Stomach smooth muscle (tissue), 2 donors: ENCODE measurements at regions not wholly inside any gene's neighbourhood (a gene's known extent, or its start where the extent isn't known, plus 50 kb on each side); places are given as distances from the start of the nearest gene placed in this dataset.

Experiments
- H3K27ac ChIP-seq: one replicate; pipeline ENCODE4 v1.7.0; 2013; ENCODE audit warnings: mild to moderate bottlenecking, low read length, inconsistent platforms
- H3K27me3 ChIP-seq, 2 donors: one replicate each; pipeline ENCODE4 v1.7.0; 2013; ENCODE audit warnings: low read length in 2 of 2; ENCODE audit not compliant: insufficient read depth in 2 of 2, control insufficient read depth in 1 of 2
- H3K36me3 ChIP-seq, 2 donors: one replicate each; pipeline ENCODE4 v1.7.0; 2013; ENCODE audit warnings: low read length in 2 of 2; ENCODE audit not compliant: control insufficient read depth in 2 of 2, insufficient read depth in 2 of 2
- H3K4me1 ChIP-seq: one replicate; pipeline ENCODE4 v1.7.0; 2013; ENCODE audit warnings: low read length; ENCODE audit not compliant: control insufficient read depth, insufficient read depth
- H3K4me3 ChIP-seq, 2 donors: one replicate each; pipeline ENCODE4 v1.7.0; 2013; ENCODE audit warnings: low read length in 2 of 2
- H3K9ac ChIP-seq, 2 donors: one replicate each; pipeline ENCODE4 v1.7.0; 2013; ENCODE audit warnings: low read length in 2 of 2, mild to moderate bottlenecking in 1 of 2
- H3K9me3 ChIP-seq, 2 donors: one replicate each; pipeline ENCODE4 v1.7.0; 2013; ENCODE audit warnings: low read length in 2 of 2; ENCODE audit not compliant: control insufficient read depth in 2 of 2
- donor health status: healthy.
- donor health status: Pancreatic carcinoma.

GRCh38 chr17:72542317-72542716 is 421.5 kb downstream of the SOX9 start:
- peaks cover 6% of the 10 kb centered on the region for H3K4me1 ChIP-seq
- H3K9me3 ChIP-seq, result no peaks in the 10 kb centered on the region
- H3K4me3 ChIP-seq, result no peak overlapping the region
- H3K27ac ChIP-seq, result no peak overlapping the region
- H3K36me3 ChIP-seq, result no peaks in the 10 kb centered on the region
- peaks cover 3 to 4% of the 10 kb centered on the region in 2 donors for H3K27me3 ChIP-seq
- no peak overlapping the region for H3K9ac ChIP-seq

GRCh38 chr17:72545766-72546165 is 424.9 kb downstream of the SOX9 start:
- Histone ChIP-seq H3K27me3 (peaks cover 3 to 4% of the 10 kb centered on the region in 2 donors), H3K4me1 (no peaks in the 10 kb centered on the region), H3K9me3 (peaks cover 0 to 2% of the 10 kb centered on the region in 2 donors), H3K4me3 (no peak overlapping the region), H3K36me3 (no peaks in the 10 kb centered on the region), H3K27ac (no peak overlapping the region), H3K9ac (no peak overlapping the region)

- no peak overlapping the region for H3K27ac ChIP-seq
- H3K36me3 ChIP-seq, result no peaks in the 10 kb centered on the region
- peaks cover 4 to 14% of the 10 kb centered on the region in 2 donors for H3K27me3 ChIP-seq
- H3K4me3 ChIP-seq, result no peak overlapping the region
- peaks cover 0 to 2% of the 10 kb centered on the region in 2 donors for H3K9me3 ChIP-seq
- H3K4me1 ChIP-seq, result no peaks in the 10 kb centered on the region
- no peak overlapping the region for H3K9ac ChIP-seq
These were observed 432.4 kb downstream of the SOX9 start for GRCh38 chr17:72553051-72553755.

GRCh38 chr17:72554508-72554907 is 433.7 kb downstream of the SOX9 start:
- peaks cover 4 to 14% of the 10 kb centered on the region in 2 donors for H3K27me3 ChIP-seq

GRCh38 chr17:72555052-72555451 is 434.2 kb downstream of the SOX9 start:
- peaks cover 4 to 14% of the 10 kb centered on the region in 2 donors for H3K27me3 ChIP-seq
- no peak overlapping the region for H3K4me3 ChIP-seq
- no peaks in the 10 kb centered on the region for H3K9me3 ChIP-seq
- no peak overlapping the region for H3K9ac ChIP-seq
- H3K27ac ChIP-seq, result no peak overlapping the region
- no peaks in the 10 kb centered on the region for H3K36me3 ChIP-seq
- H3K4me1 ChIP-seq, result no peaks in the 10 kb centered on the region

More at GRCh38 chr17:72554508-72554907, 433.7 kb downstream of the SOX9 start:
- Histone ChIP-seq H3K4me3 (no peak overlapping the region), H3K9me3 (no peaks in the 10 kb centered on the region), H3K9ac (no peak overlapping the region), H3K27ac (no peak overlapping the region), H3K4me1 (no peaks in the 10 kb centered on the region), H3K36me3 (no peaks in the 10 kb centered on the region)

GRCh38 chr17:72556944-72557826 is 436.4 kb downstream of the SOX9 start:
- Histone ChIP-seq H3K4me1 (no peaks in the 10 kb centered on the region), H3K36me3 (no peaks in the 10 kb centered on the region), H3K9ac (no peak overlapping the region), H3K4me3 (no peak overlapping the region), H3K27ac (no peak overlapping the region), H3K9me3 (no peaks in the 10 kb centered on the region), H3K27me3 (peaks cover 4 to 17% of the 10 kb centered on the region in 2 donors)

- Histone ChIP-seq H3K4me3 (no peak overlapping the region), H3K9me3 (no peaks in the 10 kb centered on the region), H3K27me3 (peaks cover 4 to 11% of the 10 kb centered on the region in 2 donors), H3K27ac (no peak overlapping the region), H3K9ac (no peak overlapping the region), H3K36me3 (no peaks in the 10 kb centered on the region), H3K4me1 (no peaks in the 10 kb centered on the region)
These were observed 438.2 kb downstream of the SOX9 start for GRCh38 chr17:72558971-72559476.

- Histone ChIP-seq H3K4me3 (no peak overlapping the region), H3K36me3 (no peaks in the 10 kb centered on the region), H3K27ac (no peak overlapping the region), H3K27me3 (peaks cover 4 to 6% of the 10 kb centered on the region in 2 donors), H3K9ac (no peak overlapping the region), H3K9me3 (no peaks in the 10 kb centered on the region), H3K4me1 (no peaks in the 10 kb centered on the region)
These were observed 439.8 kb downstream of the SOX9 start for GRCh38 chr17:72560303-72561247.

- Histone ChIP-seq H3K36me3 (no peaks in the 10 kb centered on the region), H3K9ac (no peak overlapping the region), H3K4me3 (no peak overlapping the region), H3K27me3 (peaks cover 4 to 6% of the 10 kb centered on the region in 2 donors), H3K27ac (no peak overlapping the region), H3K4me1 (no peaks in the 10 kb centered on the region), H3K9me3 (no peaks in the 10 kb centered on the region)
These were observed 440.4 kb downstream of the SOX9 start for GRCh38 chr17:72561266-72561665.

GRCh38 chr17:72561680-72562079 is 440.9 kb downstream of the SOX9 start:
- H3K36me3 ChIP-seq, result no peaks in the 10 kb centered on the region
- no peaks in the 10 kb centered on the region for H3K9me3 ChIP-seq
- no peak overlapping the region for H3K4me3 ChIP-seq
- no peaks in the 10 kb centered on the region for H3K4me1 ChIP-seq
- peaks cover 4 to 6% of the 10 kb centered on the region in 2 donors for H3K27me3 ChIP-seq
- no peak overlapping the region for H3K27ac ChIP-seq
- H3K9ac ChIP-seq, result no peak overlapping the region
